Motor neuron (in vitro differentiated cells): ENCODE measurements at regions not wholly inside any gene's neighbourhood (a gene's known extent, or its start where the extent isn't known, plus 50 kb on each side); places are given as distances from the start of the nearest gene placed in this dataset.

Source experiments
- ATAC-seq, 8 experiments: fragments of 200-7000 bp; cut with Tn5 transposase; replicated peaks in 6 of 8; 2 replicates each; pipeline ENCODE4 v1.8.0; 2021; ENCODE audit warnings: mild to moderate bottlenecking in 8 of 8, moderate library complexity in 8 of 8
- H3K27ac ChIP-seq, 2 donors: fragments of 250-450 bp; sonication (Bioruptor Pico); 2 replicates each; pipeline ENCODE4 v1.9.0; 2021; ENCODE audit warnings: antibody characterized with exemption in 2 of 2, mild to moderate bottlenecking in 2 of 2, moderate library complexity in 1 of 2
- H3K4me1 ChIP-seq, 2 donors: fragments of 250-450 bp; sonication (Bioruptor Pico); replicated peaks in 1 of 2; 2 replicates each; pipeline ENCODE4 v1.6.1; 2021; ENCODE audit warnings: antibody characterized with exemption in 2 of 2, mild to moderate bottlenecking in 2 of 2, moderate library complexity in 1 of 2
- H3K4me3 ChIP-seq, 5 donors: fragments of 250-450 bp; sonication (Bioruptor Pico); 2 replicates each; pipeline ENCODE4 v1.9.0; 2021; ENCODE audit warnings: antibody characterized with exemption in 5 of 5, mild to moderate bottlenecking in 5 of 5, moderate library complexity in 4 of 5
- WGBS, 10 experiments: fragments of 450-650 bp; shearing (Covaris generic); methylation state at CpG; one replicate each; pipeline ENCODE4 v1.0.0; 2022; 5-methylcytosine and 5-hydroxymethylcytosine counted together
- in situ Hi-C, 9 experiments: fragments of 400-800 bp; cut with MboI; loops; one replicate each; pipeline ENCODE4 v1.15.0; 2021; ENCODE audit warnings: low sequenced_read_pairs in 9 of 9, low pct_unique_long_range_greater_than_20kb in 2 of 9; ENCODE audit not compliant: unreplicated experiment in 9 of 9

GRCh38 chr18:11553098-11553940 lies 56.1 kb upstream of the SLC35G4 start:
- 4 to 67% (median 44%) methylated on average over 2 to 8 of the region's 8 CpGs; no CpG with 5 or more reads in 1 of the 10 experiments for WGBS, 10 experiments
- ATAC-seq = peak; percentile 68 to 90 (median 81)
- Histone ChIP-seq H3K27ac (no peak overlapping the region), H3K4me1 (no peaks in the 10 kb centered on the region), H3K4me3 (no peak overlapping the region)
- in situ Hi-C loops = loop anchor here in 3 of 9 experiments (25.0 kb wide), 1 partner anchor 991 kb away; no protein-coding TSS in a partner anchor

- in situ Hi-C loops = loop anchor here in 2 of 9 experiments (25.0 kb wide), 2 partner anchors 212 to 712 kb away; no protein-coding TSS in a partner anchor
- Histone ChIP-seq H3K4me1 (no peaks in the 10 kb centered on the region), H3K27ac (no peak overlapping the region), H3K4me3 (no peak overlapping the region)
- 35 to 98% (median 89%) methylated on average over 2 to 7 of the region's 7 CpGs; no CpG with 5 or more reads in 1 of the 10 experiments for WGBS, 10 experiments
- ATAC-seq = no peak
Observed at GRCh38 chr18:11548916-11549551, 60.4 kb upstream of the SLC35G4 start.

GRCh38 chr18:11548396-11548795 lies 61.0 kb upstream of the SLC35G4 start:
- Histone ChIP-seq H3K4me1 (no peaks in the 10 kb centered on the region), H3K4me3 (no peak overlapping the region), H3K27ac (no peak overlapping the region)
- in situ Hi-C loops = loop anchor here in 2 of 9 experiments (25.0 kb wide), 2 partner anchors 211 to 711 kb away; no protein-coding TSS in a partner anchor
- 0 to 50% methylated on average over 1 of the region's 1 CpG; no CpG with 5 or more reads in 8 of the 10 experiments for WGBS, 10 experiments
- ATAC-seq = no peak

DNA sequence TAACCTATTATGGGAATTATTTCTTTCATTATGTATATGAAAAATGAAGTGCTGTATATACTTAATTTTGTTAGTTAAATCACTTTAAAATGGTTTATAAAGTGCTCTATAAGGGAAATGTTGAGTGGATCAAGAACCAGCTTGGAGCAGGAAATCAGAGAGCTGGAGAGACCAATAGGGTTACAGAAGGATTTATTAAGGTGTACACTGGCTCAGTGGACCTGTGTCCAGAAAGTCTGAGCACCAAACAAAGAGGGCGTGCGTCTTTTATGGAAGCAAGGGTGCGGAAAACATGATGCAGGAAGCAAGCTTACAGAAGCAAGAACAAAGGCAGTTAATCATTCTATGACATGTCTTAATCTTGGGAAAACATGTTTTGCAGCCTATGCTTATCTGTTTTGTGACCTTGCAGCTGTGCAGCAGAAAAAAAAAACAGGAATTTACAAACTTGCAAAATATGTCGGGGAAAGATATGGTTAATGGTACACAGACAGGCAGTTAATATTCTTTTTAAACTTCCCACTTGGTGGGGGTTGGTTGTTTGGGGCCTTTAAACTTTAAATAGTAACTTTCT lies 65.2 kb upstream of the SLC35G4 start:
- no peak for ATAC-seq
- Histone ChIP-seq H3K4me3 (no peak overlapping the region), H3K27ac (no peak overlapping the region), H3K4me1 (no peaks in the 10 kb centered on the region)
- WGBS, 10 experiments = 43 to 97% (median 91%) methylated on average over 1 to 4 of the region's 4 CpGs; no CpG with 5 or more reads in 1 of the 10 experiments
- in situ Hi-C loops = loop anchor here in 2 of 9 experiments (25.0 kb wide), 2 partner anchors 207 to 707 kb away; no protein-coding TSS in a partner anchor

DNA sequence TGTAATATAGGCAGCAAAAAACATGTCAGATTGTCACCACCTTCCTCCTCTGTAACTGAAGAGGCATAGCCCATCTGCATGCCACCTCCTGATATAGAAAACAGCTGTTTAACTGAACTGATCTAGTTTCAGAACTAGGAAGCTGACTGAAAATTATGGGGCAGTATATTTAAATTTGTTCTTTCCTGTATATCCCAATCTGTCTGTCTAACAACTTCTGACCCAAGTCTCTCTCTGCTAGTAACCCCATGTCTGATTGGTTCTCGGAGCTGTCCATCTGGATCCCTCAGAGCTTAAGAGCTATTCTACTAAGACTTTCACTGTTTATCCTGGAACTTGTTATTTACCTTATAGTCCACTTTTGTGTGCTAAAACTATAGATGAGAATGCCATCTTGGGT lies 68.2 kb upstream of the SLC35G4 start:
- Histone ChIP-seq H3K4me1 (peaks cover 0 to 2% of the 10 kb centered on the region in 2 donors), H3K4me3 (no peak overlapping the region), H3K27ac (no peak overlapping the region)
- in situ Hi-C loops = loop anchor here in 2 of 9 experiments (25.0 kb wide), 2 partner anchors 204 to 704 kb away; no protein-coding TSS in a partner anchor
- WGBS, 10 experiments = 17 to 100% (median 100%) methylated on average over 1 of the region's 1 CpG; no CpG with 5 or more reads in 4 of the 10 experiments
- ATAC-seq = no peak

DNA sequence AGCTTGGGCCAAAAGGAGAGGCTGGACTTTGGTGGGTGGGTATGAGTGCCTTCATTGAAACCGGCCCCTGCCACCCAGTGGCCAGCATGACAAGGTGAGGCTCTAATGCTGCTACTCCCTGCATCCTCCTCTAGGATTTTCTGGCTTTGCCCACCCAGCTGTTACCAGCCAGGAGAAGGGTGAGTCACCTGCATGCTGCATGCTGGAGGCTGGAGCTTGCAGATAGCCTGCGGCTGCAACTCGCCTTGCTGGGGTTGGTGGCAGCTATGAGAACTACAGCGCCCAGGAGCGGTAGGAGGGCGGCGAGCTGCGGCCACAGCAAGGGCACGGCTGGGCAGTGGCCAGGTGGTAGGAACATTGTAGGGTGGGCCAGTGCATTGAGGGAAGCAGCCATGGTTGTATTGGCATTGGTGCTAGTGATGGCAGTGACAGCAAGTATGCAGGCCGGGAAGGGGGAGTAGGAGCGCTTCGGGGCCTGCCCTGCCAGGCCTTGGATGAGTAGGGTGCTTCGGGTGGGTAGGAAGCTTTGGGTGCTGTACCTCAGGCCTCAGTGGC lies 75.4 kb upstream of the SLC35G4 start:
- peak in 1 of 8 experiments; percentile 11 for ATAC-seq
- in situ Hi-C loops = loop anchor here in 2 of 9 experiments (25.0 kb wide), 2 partner anchors 197 to 697 kb away; no protein-coding TSS in a partner anchor
- peaks cover 0 to 2% of the 10 kb centered on the region in 2 donors for H3K4me1 ChIP-seq
- WGBS, 10 experiments = 68 to 100% (median 83%) methylated on average over 1 to 5 of the region's 13 CpGs; no CpG with 5 or more reads in 5 of the 10 experiments
- H3K27ac ChIP-seq = no peak overlapping the region
- no peak overlapping the region for H3K4me3 ChIP-seq

DNA sequence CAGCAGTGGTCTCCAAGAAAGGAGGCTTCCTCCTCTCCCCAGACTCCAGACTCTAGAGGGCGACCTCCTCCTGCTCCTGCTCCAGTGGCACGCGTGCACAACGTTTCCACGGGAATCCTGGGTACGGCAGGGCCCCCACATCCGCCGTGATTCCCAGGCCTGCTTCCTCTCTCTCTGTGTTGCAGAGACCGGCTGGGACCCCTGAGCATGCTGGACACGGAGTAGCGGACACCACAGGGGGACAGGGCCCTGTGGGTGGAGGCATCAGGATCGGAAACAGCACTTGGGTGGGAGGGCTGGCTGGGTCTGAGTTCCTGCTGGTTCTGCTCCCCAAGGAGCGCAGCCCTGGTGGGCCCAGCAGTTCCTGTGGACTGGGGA lies 75.9 kb upstream of the SLC35G4 start:
- in situ Hi-C loops = loop anchor here in 2 of 9 experiments (25.0 kb wide), 2 partner anchors 196 to 696 kb away; no protein-coding TSS in a partner anchor
- 70 to 81% methylated on average over 2 to 10 of the region's 13 CpGs; no CpG with 5 or more reads in 8 of the 10 experiments for WGBS, 10 experiments
- H3K4me1 ChIP-seq = peaks cover 0 to 2% of the 10 kb centered on the region in 2 donors
- no peak overlapping the region for H3K4me3 ChIP-seq
- H3K27ac ChIP-seq = no peak overlapping the region
- ATAC-seq = no peak

DNA sequence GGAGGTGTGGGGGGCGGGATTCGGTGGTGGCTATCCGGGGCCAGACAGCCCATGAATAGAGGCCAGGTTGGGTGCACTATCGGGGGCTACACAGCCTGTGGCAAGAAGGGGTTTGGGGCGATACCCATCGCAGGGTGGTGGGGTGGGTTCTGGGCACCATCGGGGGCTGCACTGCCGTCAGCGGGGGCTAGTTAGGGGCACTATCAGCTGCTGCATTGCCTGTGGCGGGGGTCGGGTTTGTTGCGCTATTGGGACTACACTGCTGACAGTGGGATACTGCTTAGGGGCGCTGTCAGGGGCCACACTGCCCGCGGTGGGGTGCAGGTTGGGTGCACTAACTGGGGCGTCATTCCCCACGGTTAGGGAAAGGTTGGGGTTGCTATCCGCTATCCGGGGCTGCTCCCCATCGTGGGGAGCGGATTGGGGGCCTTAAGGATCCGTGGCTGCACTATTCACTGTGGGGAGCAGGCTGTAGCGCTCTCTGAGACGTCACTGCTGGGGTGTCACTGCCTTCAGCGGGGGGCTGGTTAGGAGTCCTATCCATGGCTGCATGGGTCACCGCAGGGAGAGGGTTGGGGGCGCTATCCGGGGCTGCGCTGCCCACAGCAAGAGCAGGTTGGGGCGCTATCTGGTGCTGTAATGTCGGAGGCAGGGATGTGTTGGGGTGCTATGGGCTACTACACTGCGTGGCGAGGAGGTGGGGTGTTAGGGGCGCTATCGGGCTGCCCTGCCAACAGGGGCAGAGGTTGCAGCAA lies 76.5 kb upstream of the SLC35G4 start:
- no peak overlapping the region for H3K4me3 ChIP-seq
- H3K27ac ChIP-seq = no peak overlapping the region
- in situ Hi-C loops = loop anchor here in 2 of 9 experiments (25.0 kb wide), 2 partner anchors 196 to 696 kb away; no protein-coding TSS in a partner anchor
- ATAC-seq = no peak
- 73 to 95% (median 83%) methylated on average over 3 to 4 of the region's 35 CpGs; no CpG with 5 or more reads in 5 of the 10 experiments for WGBS, 10 experiments
- peaks cover 0 to 2% of the 10 kb centered on the region in 2 donors for H3K4me1 ChIP-seq

GRCh38 chr18:11529081-11529480 lies 80.3 kb upstream of the SLC35G4 start:
- Histone ChIP-seq H3K4me1 (no peaks in the 10 kb centered on the region), H3K4me3 (no peak overlapping the region), H3K27ac (no peak overlapping the region)
- 52 to 100% (median 80%) methylated on average over 1 to 5 of the region's 6 CpGs; no CpG with 5 or more reads in 1 of the 10 experiments for WGBS, 10 experiments
- ATAC-seq = no peak
- in situ Hi-C loops = loop anchor here in 2 of 9 experiments (25.0 kb wide), 2 partner anchors 192 to 692 kb away; no protein-coding TSS in a partner anchor

DNA sequence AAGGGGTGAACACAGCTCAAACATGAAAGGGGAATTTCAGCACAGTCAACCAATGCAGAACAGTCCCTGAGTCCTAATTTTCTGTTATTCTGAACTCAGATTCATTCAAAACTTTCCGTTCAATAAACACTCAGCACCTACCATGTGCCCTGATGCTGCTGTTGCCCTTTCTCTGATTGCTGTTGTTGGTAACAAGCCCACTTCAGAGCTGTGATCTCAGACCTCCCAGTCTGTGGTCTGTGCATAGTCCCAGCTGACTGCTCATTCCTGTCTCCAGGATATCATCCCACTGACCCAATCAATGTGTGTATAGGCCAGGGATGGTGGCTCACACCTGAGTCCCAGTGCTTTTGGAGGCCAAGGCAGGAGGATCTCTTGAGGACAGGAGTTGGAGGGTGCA lies 82.7 kb upstream of the SLC35G4 start:
- in situ Hi-C loops = loop anchor here in 2 of 9 experiments (25.0 kb wide), 2 partner anchors 189 to 689 kb away; no protein-coding TSS in a partner anchor
- Histone ChIP-seq H3K4me1 (peaks cover 0 to 5% of the 10 kb centered on the region in 2 donors), H3K27ac (no peak overlapping the region), H3K4me3 (no peak overlapping the region)
- 0 to 89% (median 76%) methylated on average over 1 of the region's 1 CpG; no CpG with 5 or more reads in 6 of the 10 experiments for WGBS, 10 experiments
- no peak for ATAC-seq

GRCh38 chr18:11523804-11524203 lies 85.6 kb upstream of the SLC35G4 start:
- peak in 6 of 8 experiments; percentile 24 to 95 (median 88) for ATAC-seq
- Histone ChIP-seq H3K27ac (no peak overlapping the region), H3K4me3 (no peak overlapping the region), H3K4me1 (peaks cover 0 to 5% of the 10 kb centered on the region in 2 donors)
- in situ Hi-C loops = loop anchor here in 1 of 9 experiments (25.0 kb wide), 1 partner anchor 112 kb away; no protein-coding TSS in a partner anchor
- WGBS, 10 experiments = 0 to 66% (median 20%) methylated on average over 1 to 2 of the region's 2 CpGs; no CpG with 5 or more reads in 1 of the 10 experiments
